ENCODE measurements at regions not wholly inside any gene's neighbourhood (a gene's known extent, or its start where the extent isn't known, plus 50 kb on each side); places are given as distances from the start of the nearest gene placed in this dataset.

GRCh38 chr1:80987824-80988223, 812.9 kb upstream of the ADGRL2 start:
- no peak for TF ChIP-seq CTCF (conservative IDR thresholded peaks at IDR 0.05)
- H3K27ac ChIP-seq, result no peak overlapping the region

- no peak for TF ChIP-seq CTCF (conservative IDR thresholded peaks at IDR 0.05)
- no peak overlapping the region for H3K27ac ChIP-seq
Observed at GRCh38 chr1:80987106-80987505, 813.6 kb upstream of the ADGRL2 start.

DNA sequence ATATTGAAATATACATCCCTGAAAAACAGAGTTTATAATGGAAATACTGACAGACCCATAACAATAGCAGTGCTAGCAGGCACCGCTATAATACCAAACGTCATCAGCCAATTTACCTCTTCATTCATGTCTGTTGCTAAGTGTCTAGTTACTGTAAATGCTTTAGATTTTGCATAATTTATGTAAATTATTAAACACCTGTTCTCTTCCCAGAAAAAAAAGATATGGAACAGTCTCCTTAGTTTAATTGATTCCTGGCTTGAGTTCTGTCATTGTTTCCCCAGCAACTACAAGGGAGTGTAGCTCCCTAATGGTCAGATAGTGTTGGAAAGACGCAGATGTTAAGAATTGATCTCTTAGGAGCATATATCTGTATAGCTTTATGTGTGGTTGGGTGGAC, 817.9 kb upstream of the ADGRL2 start:
- no peak for TF ChIP-seq CTCF (conservative IDR thresholded peaks at IDR 0.05)
- H3K27ac ChIP-seq, result no peak overlapping the region

- H3K27ac ChIP-seq, result no peak overlapping the region
- TF ChIP-seq CTCF (conservative IDR thresholded peaks at IDR 0.05), result no peak
Observed at GRCh38 chr1:80973101-80973500, 827.6 kb upstream of the ADGRL2 start.

DNA sequence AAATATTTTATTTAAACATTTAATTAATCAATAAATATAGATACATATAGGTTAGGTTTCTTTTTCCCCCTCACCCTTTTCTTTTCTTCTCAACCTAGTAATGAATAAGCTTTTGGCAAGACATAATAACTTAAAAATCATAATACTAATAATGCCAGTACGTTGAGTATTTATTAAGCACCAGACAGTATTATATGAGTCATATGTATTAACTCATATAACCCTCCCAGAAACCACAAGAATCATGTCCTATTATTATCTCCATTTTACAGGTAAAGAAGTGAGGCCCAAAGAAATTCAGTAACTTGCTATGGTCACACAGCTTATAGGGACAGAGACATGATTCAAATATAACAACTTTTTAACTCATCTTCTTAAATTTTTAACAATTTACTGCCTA, 834.5 kb upstream of the ADGRL2 start:
- TF ChIP-seq CTCF (conservative IDR thresholded peaks at IDR 0.05), result no peak
- H3K27ac ChIP-seq, result no peak overlapping the region

DNA sequence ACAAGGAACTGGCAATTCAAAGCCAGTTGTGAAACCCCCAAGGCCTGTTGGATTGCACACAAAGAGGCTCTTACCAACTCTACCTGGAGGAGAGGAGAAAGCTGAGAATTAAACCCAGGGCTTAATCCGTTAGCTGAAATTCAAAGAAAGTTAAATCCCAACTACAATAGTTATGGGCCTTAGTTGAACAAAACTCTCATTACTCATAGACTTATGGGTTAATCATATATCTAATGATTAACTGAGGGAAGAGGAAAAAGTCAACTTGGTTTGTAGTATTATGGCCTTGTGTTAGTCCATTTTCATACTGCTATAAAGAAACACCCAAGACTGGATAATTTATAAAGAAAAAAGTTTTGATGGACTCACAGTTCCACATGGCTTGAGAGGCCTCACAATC, 838.2 kb upstream of the ADGRL2 start:
- TF ChIP-seq CTCF (conservative IDR thresholded peaks at IDR 0.05), result no peak
- no peak overlapping the region for H3K27ac ChIP-seq

GRCh38 chr1:80961464-80962190, 839.1 kb upstream of the ADGRL2 start:
- H3K27ac ChIP-seq, result no peak overlapping the region
- TF ChIP-seq CTCF (conservative IDR thresholded peaks at IDR 0.05), result no peak
